Retina (tissue), 1 donor: ENCODE measurements at regions not wholly inside any gene's neighbourhood (a gene's known extent, or its start where the extent isn't known, plus 50 kb on each side); places are given as distances from the start of the nearest gene placed in this dataset.
A peak's percentile ranks its signal among the peaks of the same experiment; 100 is the strongest.
"Not testable (repeated sequence)": the region's sequence is repeated elsewhere in the genome, so short reads cannot be mapped to it uniquely, and the experiment has no call there.

Experiments
- DNase-seq: peaks from one replicate; pipeline ENCODE4 v3.0.0-alpha.2; 2016

DNA sequence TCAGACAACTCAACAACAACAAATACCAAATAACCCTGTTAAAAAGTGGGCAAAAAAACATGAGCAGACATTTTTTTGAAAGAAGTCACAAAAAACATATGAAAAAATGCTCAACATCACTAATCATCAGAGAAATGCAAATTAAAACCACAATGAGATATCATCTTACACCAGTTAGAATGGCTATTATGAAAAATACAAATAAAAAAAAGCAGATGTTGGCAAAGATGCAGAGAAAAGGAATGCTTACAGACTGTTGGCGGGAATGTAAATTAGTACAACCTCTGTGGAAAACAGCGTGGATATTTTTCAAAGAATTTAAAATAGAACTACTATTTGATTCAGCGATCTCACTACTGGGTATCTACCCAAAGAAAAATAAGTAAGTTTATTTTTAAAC lies 114.0 kb downstream of the SLC38A4 start:
- no peak for DNase-seq

DNA sequence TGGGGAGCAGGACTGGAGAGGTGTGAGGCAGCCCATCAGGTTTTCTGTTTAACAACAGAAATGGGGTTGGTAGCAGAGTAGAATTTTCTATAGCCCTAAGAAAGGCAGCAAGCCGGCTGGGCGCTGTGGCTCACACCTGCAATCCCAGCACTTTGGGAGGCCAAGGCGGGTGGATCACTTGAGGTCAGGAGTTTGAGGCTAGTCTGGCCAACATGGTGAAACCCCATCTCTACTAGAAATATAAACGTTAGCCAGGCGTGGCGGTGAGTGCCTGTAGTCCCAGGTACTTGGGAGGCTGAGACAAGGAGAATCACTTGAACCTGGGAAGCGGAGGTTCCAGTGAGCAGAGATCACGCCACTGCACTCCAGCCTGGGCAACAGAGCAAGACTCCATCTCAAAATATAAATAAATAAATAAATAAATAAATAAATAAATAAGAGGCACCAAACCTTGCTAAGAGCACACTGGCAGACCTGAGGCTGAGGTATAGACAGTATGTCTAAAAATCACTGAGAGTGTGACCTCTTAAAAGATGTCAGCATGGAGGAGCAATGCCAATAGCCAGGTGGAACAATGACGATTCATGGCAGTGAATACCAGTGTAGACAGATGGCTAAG lies 115.6 kb downstream of the SLC38A4 start:
- DNase-seq: no peak

GRCh38 chr12:46702581-46703344 lies 123.0 kb downstream of the SLC38A4 start:
- no peak for DNase-seq

DNA sequence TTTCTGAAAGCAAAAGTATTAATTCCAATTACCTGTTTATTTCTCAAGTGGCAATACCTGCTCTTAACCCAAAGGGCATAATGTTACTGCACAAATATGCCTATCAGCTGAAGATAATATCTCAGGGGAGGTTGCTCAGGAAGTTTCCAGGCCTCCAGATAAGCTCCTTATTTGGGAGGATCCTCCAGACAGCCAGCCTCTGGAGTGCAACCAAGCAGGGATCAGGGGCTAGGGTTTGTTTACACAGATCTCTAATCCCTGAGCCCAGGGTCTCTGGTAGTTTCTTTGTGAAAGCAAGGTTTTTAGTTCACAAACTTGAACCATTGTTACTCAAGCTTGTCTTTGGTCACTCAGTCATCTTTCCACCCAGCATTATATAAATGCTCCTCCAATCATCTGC lies 124.4 kb downstream of the SLC38A4 start:
- no peak for DNase-seq

- no peak for DNase-seq
Observed at GRCh38 chr12:46699986-46700385, 125.8 kb downstream of the SLC38A4 start.

DNA sequence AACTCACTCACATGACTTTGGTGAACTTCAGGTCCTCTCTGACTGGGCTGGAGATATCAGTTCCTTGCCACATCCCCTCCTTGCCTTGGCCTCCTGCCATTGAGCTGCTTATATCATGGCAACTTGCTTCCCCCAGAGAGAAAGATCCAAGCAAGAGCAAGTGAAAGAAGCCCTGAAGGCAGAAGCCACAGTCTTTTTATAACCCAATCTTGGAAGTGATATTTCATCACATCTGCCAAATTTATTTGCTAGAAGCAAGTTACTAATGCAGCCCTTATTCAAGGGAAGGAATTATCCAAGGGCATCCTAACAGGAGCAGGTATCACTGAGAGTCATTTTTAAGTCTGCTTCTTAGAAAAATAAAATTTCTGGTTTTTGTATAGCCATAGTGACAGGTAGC lies 127.8 kb downstream of the SLC38A4 start:
- no peak for DNase-seq

GRCh38 chr12:46693518-46693917 lies 132.3 kb downstream of the SLC38A4 start:
- DNase-seq: no peak

DNA sequence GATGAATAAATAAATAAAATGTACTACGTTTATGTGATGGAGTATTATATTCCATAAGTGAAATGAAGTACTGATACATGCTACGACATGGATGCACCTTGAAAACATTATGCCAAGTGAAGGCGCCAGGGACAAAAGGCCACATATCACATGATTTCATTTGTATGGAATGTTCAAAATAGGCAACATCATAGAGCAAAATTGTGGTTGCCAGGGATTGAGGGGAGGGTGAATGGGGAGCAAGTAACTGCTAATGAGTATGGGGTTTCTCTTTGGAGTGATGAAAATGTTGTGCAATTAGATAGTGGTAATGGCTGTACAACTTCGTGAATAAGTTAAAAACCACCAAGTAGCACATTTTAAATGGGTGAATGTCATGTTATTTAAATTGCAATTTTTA lies 132.8 kb downstream of the SLC38A4 start:
- DNase-seq: no peak

GRCh38 chr12:46692606-46693005 lies 133.2 kb downstream of the SLC38A4 start:
- DNase-seq: no peak

DNA sequence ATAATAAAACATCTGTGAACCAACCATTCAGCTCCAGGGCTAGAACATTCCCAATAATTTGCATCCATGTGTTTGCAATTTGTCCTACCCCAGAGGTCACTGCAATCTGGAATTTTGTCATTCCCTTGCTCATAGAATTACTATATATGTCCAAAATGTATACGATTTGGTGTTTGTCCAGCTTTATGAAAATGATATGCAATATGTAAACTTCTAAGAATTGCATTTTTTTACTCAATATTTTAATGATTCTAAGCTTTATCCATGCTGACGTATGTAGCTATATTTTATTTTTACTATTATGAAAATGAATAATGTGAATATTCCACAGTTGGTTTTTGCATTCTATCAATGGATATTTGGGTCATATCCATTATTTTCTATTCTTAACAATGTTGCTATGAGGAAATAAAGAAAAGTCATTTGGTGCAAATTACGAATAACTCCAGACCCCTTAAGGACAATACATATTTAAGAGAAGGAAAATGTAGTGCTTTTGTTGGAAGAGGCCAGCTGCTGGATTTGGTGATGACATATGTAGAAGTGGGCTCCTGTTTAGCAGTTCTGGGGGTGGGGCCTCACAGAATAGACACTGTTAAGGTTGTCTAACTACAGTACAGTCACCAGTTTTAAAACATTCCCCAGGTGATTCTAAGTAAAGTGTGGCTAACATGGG lies 139.4 kb downstream of the SLC38A4 start:
- DNase-seq: no peak

DNA sequence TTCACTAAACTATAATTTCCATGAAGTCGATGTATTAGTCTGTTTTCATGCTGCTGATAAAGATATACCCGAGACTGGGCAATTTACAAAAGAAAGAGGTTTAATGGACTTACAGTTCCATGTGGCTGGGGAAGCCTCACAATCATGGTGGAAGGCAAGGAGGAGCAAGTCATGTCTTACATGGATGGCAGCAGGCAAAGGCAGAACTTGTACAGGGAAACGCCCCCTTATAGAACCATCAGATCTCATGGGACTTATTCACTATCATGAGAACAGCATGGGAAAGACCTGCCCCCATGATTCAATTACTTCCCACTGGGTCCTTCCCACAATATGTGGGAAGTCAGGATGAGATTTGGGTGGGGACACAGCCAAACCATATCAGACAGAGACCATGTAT lies 141.6 kb downstream of the SLC38A4 start:
- not testable (repeated sequence) for DNase-seq

GRCh38 chr12:46682148-46682547 lies 143.6 kb downstream of the SLC38A4 start:
- no peak for DNase-seq

GRCh38 chr12:46680506-46680905 lies 145.3 kb downstream of the SLC38A4 start:
- DNase-seq: no peak

DNA sequence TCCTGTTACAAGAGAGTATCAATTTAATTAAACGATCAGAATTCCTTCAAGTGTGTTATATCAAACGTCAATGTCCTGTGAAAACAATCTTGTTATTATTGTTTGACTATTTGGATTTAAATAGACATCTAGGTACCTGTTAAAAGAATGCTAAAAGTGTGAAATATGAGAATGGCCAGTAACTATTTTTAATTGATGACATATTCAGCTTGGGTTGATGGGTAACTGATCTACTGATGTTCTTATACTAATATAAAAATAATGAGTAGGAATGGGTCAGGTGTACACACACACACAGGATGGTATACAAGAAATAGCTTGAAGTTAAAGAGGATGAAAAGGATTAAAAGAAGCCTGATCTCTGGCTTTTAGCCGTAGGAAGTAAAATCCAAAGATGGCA lies 146.0 kb downstream of the SLC38A4 start:
- no peak for DNase-seq

DNA sequence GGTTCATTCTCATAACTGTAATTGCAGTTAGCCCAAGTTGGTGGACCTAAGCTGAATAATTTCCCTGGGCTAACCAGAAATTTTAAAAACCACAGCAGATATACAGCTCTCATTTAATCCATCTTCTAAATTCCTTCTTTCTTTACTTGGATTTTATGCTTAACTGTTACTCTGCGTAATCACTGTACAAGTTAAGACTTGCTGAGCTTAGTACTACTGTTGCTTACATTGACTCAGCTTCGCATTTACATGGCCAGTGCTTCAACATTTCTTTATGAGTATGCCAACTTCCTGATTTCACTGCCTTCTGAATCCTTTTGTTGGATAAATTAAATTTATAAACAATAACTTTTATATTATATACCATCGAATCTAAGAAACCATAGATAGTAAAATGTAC lies 147.4 kb downstream of the SLC38A4 start:
- DNase-seq: no peak

- no peak for DNase-seq
Observed at GRCh38 chr12:46677749-46678148, 148.0 kb downstream of the SLC38A4 start.

GRCh38 chr12:46676797-46677520 lies 148.8 kb downstream of the SLC38A4 start:
- no peak for DNase-seq

DNA sequence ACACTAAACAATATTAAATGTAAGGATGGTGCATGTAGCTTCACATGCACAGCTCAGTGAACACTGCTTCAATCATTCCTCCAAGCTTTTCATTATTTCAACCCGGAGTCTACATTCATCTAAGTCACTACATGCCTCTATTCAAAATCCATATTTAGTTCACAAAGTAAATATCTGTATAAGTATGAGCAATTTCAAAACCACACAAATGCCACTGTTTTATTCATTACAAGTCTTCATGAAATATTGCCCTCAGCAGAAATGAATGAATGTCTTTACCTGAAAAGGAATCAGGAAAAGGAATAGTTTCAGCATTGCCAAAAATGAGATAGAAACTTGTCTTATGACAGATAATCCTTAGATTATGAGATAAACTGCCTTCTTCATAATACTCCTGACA lies 149.4 kb downstream of the SLC38A4 start:
- no peak for DNase-seq

- DNase-seq: peak; percentile 44
Observed at GRCh38 chr12:46675736-46676135, 150.1 kb downstream of the SLC38A4 start.

- no peak for DNase-seq
Observed at GRCh38 chr12:46674800-46675199, 151.0 kb downstream of the SLC38A4 start.

- DNase-seq: no peak
Observed at GRCh38 chr12:46674129-46674528, 151.7 kb downstream of the SLC38A4 start.

GRCh38 chr12:46671102-46671501 lies 154.7 kb downstream of the SLC38A4 start:
- DNase-seq: no peak

DNA sequence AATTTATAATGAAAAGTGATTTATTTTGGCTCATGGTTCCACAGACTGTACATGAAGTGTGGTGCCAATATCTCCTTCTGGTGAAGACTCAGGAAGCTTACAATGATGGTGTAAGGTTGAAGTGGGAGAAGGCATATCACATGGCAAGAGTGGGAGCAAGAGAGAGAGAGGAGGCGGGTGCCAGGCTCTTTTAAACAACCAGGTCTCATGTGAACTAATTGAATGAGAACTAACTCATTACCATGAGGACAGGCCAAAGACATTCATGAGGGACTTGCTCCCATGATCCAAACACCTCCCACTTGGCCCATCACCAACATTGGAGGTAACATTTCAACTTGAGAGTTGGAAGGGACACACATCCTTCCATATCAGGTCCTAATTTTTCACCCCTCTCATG lies 155.2 kb downstream of the SLC38A4 start:
- DNase-seq: no peak

DNA sequence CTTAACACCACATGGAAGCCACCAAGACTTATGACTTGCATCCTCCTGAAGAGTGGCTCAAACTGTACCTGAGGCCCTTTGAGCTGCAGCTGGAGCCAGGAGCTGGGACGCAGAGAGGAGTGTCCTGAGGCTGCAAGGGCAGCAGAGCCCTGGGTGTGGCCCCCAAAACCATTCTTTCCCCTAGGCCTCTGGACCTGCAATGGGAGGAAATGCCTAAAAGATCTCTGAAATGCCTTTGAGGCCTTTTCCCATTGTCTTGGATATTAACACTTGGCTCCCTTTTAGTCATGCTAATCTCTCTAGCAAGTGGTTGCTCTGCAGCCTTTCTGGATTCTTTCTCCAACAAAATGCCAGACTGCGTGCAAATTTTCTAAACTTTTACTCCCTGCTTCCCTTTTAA lies 156.1 kb downstream of the SLC38A4 start:
- DNase-seq: no peak
